Activated CD4-positive, alpha-beta T cell treated with anti-CD3 and anti-CD28 coated beads, Interleukin-2, amount 10 ng/mL, durations not matched to agents 7 days and 5 days (primary cell): ENCODE measurements at regions not wholly inside any gene's neighbourhood (a gene's known extent, or its start where the extent isn't known, plus 50 kb on each side); places are given as distances from the start of the nearest gene placed in this dataset.

ENCODE experiments used
- CTCF ChIA-PET: fragments of 350-600 bp; sonication (Branson Sonifier 250); formaldehyde crosslinking; loops from one replicate; lab custom pipeline; 2021; ENCODE audit warnings: antibody characterized with exemption; lab: Charles Lee
- POLR2A ChIA-PET: fragments of 350-600 bp; sonication (Branson Sonifier 250); formaldehyde crosslinking; loops from one replicate; lab custom pipeline; 2021; ENCODE audit warnings: antibody characterized with exemption; lab: Charles Lee
- DNase-seq: peaks from one replicate; pipeline ENCODE4 v3.0.0-alpha.2; 2020
- H3K27ac Mint-ChIP-seq: one replicate; pipeline ENCODE4 v1.8.0; 2021; ENCODE audit warnings: mild to moderate bottlenecking, moderate library complexity, mixed read lengths
- H3K27me3 Mint-ChIP-seq: one replicate; pipeline ENCODE4 v1.8.0; 2021; ENCODE audit warnings: mixed read lengths
- H3K36me3 Mint-ChIP-seq: one replicate; pipeline ENCODE4 v1.8.0; 2021; ENCODE audit warnings: low read depth, mixed read lengths
- H3K4me1 Mint-ChIP-seq: one replicate; pipeline ENCODE4 v1.8.0; 2021; ENCODE audit warnings: mixed read lengths
- H3K4me3 Mint-ChIP-seq: one replicate; pipeline ENCODE4 v1.8.0; 2021; ENCODE audit warnings: mild to moderate bottlenecking, moderate library complexity, mixed read lengths
- H3K9me3 Mint-ChIP-seq: one replicate; pipeline ENCODE4 v1.8.0; 2021; ENCODE audit warnings: mixed read lengths

DNA sequence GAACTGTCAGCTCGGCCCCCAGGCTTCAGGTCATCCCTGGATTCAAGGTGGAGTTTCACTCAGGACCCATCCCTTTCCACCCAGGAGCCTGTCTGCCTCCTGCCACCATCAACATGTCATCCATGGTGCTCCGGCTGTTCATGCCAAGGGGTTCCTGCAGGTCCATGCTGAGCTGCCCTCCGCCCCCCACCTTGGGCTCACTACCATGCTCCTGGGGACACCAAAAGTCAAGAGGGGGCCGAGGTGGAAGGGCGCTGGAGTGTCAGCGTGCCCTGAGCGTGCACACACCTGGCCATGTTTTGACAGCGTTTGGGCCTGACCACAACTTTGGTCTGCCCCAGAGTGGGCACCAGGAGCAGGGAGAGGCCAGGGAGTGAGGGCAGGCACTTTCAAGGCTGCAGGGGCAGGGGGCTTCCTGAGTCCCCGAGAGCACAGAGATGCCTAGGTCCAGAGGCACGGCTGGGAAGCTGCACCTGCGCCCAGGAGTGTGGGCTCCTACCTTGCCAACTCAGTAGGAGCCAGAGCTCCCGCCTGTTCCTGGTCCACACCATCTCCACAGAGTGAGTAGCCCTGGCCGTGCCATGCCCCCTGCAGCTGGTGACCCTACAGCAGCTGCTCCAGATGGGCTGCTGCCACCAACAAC is 639.6 kb upstream of the ZP4 start:
- Mint-ChIP-seq H3K36me3 (no peaks in the 10 kb centered on the region), H3K4me1 (no peaks in the 10 kb centered on the region), H3K4me3 (no peak overlapping the region), H3K9me3 (peaks cover 7% of the 10 kb centered on the region), H3K27ac (no peak overlapping the region), H3K27me3 (no peaks in the 10 kb centered on the region)
- DNase-seq, result no peak
- CTCF ChIA-PET, result no interaction called here
- POLR2A ChIA-PET, result no interaction called here

DNA sequence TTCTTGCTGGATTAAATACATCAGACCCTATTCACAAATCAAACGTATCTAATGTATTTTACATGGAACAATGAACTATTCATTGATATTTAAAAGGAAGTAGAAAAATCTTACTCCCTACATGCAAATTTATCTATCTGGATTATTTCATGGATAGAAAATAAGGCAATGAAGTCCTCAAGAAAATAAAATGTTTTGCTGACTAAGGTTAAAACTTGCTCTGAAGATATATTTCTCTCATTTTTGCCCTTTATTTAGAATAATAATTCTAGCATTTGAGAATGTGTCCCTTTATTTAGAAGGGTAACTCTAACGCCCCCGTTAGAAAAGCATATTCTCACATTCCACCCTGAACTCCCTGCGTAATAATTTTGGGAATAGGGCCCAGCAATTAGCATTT is 627.0 kb upstream of the ZP4 start:
- no peak overlapping the region for H3K27ac Mint-ChIP-seq
- H3K4me1 Mint-ChIP-seq, result no peaks in the 10 kb centered on the region
- H3K4me3 Mint-ChIP-seq, result no peak overlapping the region
- no peaks in the 10 kb centered on the region for H3K36me3 Mint-ChIP-seq
- no peaks in the 10 kb centered on the region for H3K27me3 Mint-ChIP-seq
- no peak for DNase-seq
- ChIA-PET CTCF (no interaction called here), POLR2A (no interaction called here)
- H3K9me3 Mint-ChIP-seq, result peaks cover 3% of the 10 kb centered on the region

DNA sequence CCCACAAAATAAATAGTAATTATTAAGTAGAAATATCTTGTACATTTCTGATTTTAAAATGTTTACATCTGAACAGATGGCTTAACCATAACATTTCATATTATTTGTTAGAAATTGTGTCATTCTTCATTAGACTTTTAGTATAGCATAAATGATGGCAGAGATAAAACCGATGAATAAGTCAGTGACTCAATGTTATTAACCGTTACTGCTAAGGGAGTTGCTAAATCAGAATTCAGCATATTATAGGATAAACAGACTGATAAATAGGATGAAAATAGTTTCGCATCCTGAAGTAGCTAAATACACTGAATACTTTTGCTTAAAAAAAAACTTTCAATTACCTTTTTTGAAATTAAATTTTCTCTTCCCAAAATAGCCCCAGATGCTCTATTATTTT is 610.6 kb upstream of the ZP4 start:
- Mint-ChIP-seq H3K27ac (no peak overlapping the region), H3K36me3 (no peaks in the 10 kb centered on the region), H3K27me3 (no peaks in the 10 kb centered on the region), H3K9me3 (no peaks in the 10 kb centered on the region), H3K4me3 (no peak overlapping the region), H3K4me1 (no peaks in the 10 kb centered on the region)
- ChIA-PET POLR2A (no interaction called here), CTCF (no interaction called here)
- no peak for DNase-seq

DNA sequence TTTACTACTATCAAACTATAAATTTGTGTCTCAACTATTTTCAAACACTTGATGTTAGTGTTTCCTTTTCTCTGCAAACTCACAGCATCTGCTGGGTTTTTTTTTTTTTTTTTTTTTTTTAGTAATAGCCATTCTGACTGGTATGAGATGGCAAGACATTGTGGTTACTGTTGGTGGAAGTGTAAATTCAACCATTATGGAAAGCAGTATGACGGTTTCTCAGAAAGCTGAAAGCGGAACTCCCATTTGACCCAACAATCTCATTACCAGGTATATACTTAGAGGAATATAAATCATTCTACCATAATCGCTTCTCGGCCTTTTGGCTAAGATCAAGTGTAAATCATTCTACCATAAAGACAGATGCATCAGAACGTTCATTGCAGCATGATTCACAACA is 608.3 kb upstream of the ZP4 start:
- Mint-ChIP-seq H3K4me3 (no peak overlapping the region), H3K4me1 (no peaks in the 10 kb centered on the region)
- CTCF ChIA-PET, result no interaction called here

DNA sequence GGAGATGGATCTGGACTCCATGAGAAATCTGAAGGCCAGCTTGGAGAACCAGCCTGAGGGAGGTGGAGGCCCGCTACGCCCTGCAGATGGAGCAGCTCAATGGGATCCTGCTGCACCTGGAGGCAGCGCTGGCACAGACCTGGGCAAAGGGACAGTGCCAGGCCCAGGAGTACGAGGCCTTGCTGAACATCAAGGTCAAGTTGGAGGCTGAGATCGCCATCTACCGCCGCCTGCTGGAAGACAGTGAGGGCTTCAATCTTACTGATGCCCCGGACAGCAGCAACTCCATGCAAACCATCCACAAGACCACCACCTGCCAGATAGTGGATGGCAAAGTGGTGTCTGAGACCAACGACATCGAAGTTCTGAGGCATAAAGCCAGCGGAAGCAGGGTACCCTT is 601.5 kb upstream of the ZP4 start:
- H3K9me3 Mint-ChIP-seq, result peaks cover 2% of the 10 kb centered on the region
- CTCF ChIA-PET, result no interaction called here
- POLR2A ChIA-PET, result no interaction called here
- H3K36me3 Mint-ChIP-seq, result no peaks in the 10 kb centered on the region
- no peak for DNase-seq
- no peak overlapping the region for H3K27ac Mint-ChIP-seq
- H3K4me3 Mint-ChIP-seq, result no peak overlapping the region
- H3K27me3 Mint-ChIP-seq, result no peaks in the 10 kb centered on the region
- H3K4me1 Mint-ChIP-seq, result no peaks in the 10 kb centered on the region

More for the DNA sequence above, 608.3 kb upstream of the ZP4 start:
- DNase-seq, result no peak
- Mint-ChIP-seq H3K27ac (no peak overlapping the region), H3K9me3 (no peaks in the 10 kb centered on the region), H3K27me3 (no peaks in the 10 kb centered on the region), H3K36me3 (no peaks in the 10 kb centered on the region)
- POLR2A ChIA-PET, result no interaction called here

DNA sequence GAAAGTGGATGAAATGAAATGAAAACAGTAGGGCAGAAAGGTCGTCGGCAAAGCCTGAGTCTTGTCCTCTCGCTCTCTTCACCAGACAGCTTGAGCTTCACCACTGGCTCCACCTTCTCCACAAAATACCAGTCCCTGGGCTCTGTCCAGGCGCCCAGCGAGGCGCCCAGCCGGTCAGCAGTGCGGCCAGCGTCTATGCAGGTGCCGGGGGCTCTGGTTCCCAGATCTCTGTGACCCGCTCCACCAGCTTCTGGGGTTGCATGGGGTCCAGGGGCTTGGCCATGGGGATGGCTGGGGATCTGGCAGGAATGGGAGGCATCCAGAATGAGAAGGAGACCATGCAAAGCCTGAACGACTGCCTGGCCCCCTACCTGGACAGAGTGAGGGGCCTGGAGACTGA is 600.5 kb upstream of the ZP4 start:
- Mint-ChIP-seq H3K36me3 (no peaks in the 10 kb centered on the region), H3K4me1 (no peaks in the 10 kb centered on the region), H3K4me3 (no peak overlapping the region), H3K9me3 (peaks cover 2% of the 10 kb centered on the region), H3K27ac (no peak overlapping the region), H3K27me3 (no peaks in the 10 kb centered on the region)
- POLR2A ChIA-PET, result no interaction called here
- no peak for DNase-seq
- CTCF ChIA-PET, result no interaction called here

DNA sequence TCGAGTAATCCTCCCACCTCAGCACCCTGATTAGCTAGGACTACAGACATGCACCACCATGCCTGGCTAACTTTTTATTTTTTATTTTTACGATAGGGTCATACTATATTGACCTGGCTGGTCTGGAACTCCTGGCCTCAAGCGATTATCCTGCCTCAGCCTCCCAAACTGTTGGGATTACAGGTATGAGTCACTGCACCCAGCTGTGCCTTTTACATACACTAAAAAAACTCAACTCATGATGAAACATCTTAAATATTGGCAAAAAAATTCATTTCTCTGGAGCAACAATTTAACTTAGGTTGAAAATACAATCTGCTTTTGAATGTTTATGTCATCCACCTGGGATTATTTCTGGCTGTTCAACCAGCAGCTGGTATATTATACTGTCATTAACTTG is 598.3 kb upstream of the ZP4 start:
- H3K36me3 Mint-ChIP-seq, result no peaks in the 10 kb centered on the region
- H3K27me3 Mint-ChIP-seq, result no peaks in the 10 kb centered on the region
- DNase-seq, result no peak
- H3K4me1 Mint-ChIP-seq, result no peaks in the 10 kb centered on the region
- H3K27ac Mint-ChIP-seq, result no peak overlapping the region
- POLR2A ChIA-PET, result no interaction called here
- H3K4me3 Mint-ChIP-seq, result no peak overlapping the region
- H3K9me3 Mint-ChIP-seq, result peaks cover 2% of the 10 kb centered on the region
- CTCF ChIA-PET, result no interaction called here

DNA sequence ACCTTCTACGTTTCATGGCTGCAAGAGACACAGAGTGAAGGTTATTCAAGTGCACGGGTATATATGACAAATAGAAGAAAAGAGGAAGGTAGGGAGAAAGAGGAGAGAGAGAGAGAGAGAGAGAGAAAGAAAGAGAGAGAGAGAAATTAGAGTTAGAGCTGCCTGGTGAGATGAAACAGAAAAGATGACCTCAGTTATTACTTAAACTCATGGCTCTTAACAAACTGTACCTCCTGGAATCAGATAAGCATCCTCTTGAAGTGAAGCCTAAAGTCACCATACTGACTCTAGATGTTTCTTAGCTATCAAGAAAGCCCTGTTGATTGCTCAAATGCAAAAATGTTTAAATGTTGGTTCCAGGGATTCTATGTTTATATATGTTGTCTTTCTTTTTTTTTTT is 597.7 kb upstream of the ZP4 start:
- Mint-ChIP-seq H3K4me1 (no peaks in the 10 kb centered on the region), H3K36me3 (no peaks in the 10 kb centered on the region), H3K27me3 (no peaks in the 10 kb centered on the region), H3K9me3 (peaks cover 2% of the 10 kb centered on the region), H3K4me3 (no peak overlapping the region), H3K27ac (no peak overlapping the region)
- CTCF ChIA-PET, result interaction anchor here (0.6 kb wide), 1 partner anchor 1319 kb away, joined by 3 read pairs; no protein-coding TSS in a partner anchor
- no peak for DNase-seq
- POLR2A ChIA-PET, result no interaction called here

DNA sequence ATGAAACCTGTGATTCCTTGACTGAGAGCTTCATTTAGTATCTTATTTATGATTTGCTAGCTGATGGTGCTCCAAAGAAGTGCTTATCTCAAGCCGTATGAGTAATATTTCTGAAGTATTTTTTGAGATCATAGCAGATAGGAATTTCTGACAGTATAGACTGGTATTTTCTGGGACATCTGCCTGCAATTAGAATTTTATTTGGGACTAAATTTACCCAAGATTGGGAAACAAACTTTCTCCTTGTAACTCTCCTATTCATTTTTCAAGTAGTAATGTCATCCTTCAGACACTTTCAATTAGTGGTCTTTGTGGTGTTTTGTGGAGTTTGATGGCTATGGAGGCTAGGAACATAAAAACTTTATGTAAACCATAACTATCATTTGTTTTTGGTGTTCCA is 597.2 kb upstream of the ZP4 start:
- Mint-ChIP-seq H3K4me3 (no peak overlapping the region), H3K36me3 (no peaks in the 10 kb centered on the region), H3K4me1 (no peaks in the 10 kb centered on the region), H3K27me3 (no peaks in the 10 kb centered on the region), H3K27ac (no peak overlapping the region), H3K9me3 (peaks cover 2% of the 10 kb centered on the region)
- CTCF ChIA-PET, result no interaction called here
- POLR2A ChIA-PET, result no interaction called here
- no peak for DNase-seq

DNA sequence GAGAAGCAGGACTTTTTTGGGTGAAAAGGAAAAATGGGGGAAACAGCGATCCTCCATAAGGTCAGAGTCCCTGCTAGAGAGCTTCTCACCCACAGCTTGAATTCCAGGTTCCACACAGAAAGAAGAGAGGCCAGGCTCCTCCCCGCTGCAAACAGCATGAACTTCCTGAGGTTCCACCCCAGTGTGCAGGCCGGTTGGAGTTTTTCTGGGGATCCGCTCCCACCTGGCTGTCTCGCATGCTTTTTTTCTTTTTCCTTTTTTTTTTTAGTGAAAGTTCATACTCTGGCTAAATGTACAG is 595.1 kb upstream of the ZP4 start:
- ChIA-PET CTCF (no interaction called here), POLR2A (no interaction called here)

DNA sequence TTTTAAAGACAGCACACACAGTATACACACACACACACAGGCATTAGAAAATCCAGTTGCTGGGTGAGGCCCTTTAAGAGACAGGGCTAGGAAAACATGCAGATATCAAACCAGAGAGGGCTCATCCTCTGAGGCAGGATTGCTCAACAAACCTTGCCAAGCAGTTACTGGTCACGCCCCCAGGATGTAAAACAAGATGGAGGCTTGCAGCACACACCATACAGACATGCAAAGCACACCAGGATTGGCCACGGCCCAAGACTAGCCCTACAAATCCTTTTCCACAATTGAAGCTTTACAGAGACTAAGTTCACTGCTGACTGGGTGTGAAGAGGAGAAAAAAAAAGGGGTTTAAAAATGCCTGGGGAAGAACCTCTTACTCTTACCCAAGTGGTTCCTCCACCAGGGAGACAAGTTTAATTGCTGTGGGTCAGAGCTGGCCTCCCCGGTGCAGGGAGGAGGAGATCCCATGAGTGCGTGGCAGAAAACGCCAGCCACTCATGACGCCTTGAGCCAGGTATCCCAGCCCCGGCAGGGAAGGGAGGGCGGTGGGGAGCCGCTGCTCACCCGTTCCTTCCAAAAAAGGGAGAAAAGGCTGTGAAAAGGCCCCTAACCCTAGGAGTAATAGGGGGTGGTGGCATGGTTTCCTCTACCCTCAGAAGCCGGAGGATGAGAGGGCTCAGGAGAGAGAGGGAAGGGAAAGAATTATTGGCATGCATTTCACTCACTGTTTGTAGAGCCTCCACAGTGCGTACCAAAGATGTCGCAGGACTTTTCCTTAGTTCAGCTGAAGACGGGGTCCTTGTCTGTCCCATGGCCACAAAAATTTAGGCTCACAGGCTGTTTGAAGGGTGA is 594.6 kb upstream of the ZP4 start:
- Mint-ChIP-seq H3K9me3 (peaks cover 2% of the 10 kb centered on the region), H3K27me3 (no peaks in the 10 kb centered on the region), H3K27ac (no peak overlapping the region), H3K4me3 (no peak overlapping the region), H3K36me3 (no peaks in the 10 kb centered on the region), H3K4me1 (no peaks in the 10 kb centered on the region)
- no peak for DNase-seq
- POLR2A ChIA-PET, result no interaction called here
- CTCF ChIA-PET, result no interaction called here

More for the DNA sequence above, 595.1 kb upstream of the ZP4 start:
- H3K27ac Mint-ChIP-seq, result no peak overlapping the region
- H3K9me3 Mint-ChIP-seq, result peaks cover 2% of the 10 kb centered on the region
- H3K4me1 Mint-ChIP-seq, result no peaks in the 10 kb centered on the region
- H3K36me3 Mint-ChIP-seq, result no peaks in the 10 kb centered on the region
- no peaks in the 10 kb centered on the region for H3K27me3 Mint-ChIP-seq
- DNase-seq, result no peak
- H3K4me3 Mint-ChIP-seq, result no peak overlapping the region

DNA sequence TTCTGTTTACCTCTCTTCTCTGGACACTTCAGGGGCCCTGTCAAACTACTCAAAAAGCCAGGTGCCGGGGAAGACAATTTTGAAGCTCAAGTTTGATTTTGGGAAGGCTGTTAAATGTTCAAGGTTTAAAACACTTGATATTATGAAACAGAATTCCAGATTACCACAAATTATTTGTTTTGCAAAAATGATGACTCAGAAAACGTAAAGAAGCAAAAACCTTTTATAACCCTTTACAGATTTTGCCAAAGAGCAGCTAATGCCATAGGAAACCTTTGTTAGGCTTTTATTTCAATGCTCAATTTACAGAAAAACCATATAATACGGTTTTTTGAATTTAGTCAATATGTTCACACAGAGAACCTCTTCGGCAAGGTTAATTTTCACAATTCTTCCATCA is 593.4 kb upstream of the ZP4 start:
- H3K9me3 Mint-ChIP-seq, result no peaks in the 10 kb centered on the region
- H3K36me3 Mint-ChIP-seq, result no peaks in the 10 kb centered on the region
- no peaks in the 10 kb centered on the region for H3K27me3 Mint-ChIP-seq
- no peak for DNase-seq
- H3K4me3 Mint-ChIP-seq, result no peak overlapping the region
- CTCF ChIA-PET, result no interaction called here
- no peak overlapping the region for H3K27ac Mint-ChIP-seq
- no peaks in the 10 kb centered on the region for H3K4me1 Mint-ChIP-seq
- POLR2A ChIA-PET, result no interaction called here

DNA sequence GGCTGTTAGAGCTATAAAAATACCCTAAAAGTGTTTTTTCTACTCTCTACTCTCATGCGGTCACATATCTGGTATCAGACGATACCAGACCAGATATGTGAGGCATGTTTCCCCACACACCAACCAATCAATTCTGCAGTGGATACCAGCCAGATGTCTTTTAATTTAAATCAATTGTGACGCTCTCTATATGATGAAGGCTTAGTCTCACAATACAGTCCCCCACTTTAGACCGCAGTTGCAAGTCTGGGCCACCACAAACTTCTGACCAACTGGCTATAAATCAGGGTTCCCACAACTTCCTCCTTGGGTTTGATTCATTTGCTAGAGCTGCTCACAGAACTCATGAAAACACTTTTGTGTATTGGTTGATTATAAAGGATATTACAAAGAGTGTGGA is 586.1 kb upstream of the ZP4 start:
- Mint-ChIP-seq H3K4me1 (no peaks in the 10 kb centered on the region), H3K27ac (no peak overlapping the region), H3K9me3 (peaks cover 2% of the 10 kb centered on the region), H3K36me3 (no peaks in the 10 kb centered on the region), H3K27me3 (no peaks in the 10 kb centered on the region), H3K4me3 (no peak overlapping the region)
- ChIA-PET CTCF (no interaction called here), POLR2A (no interaction called here)
- DNase-seq, result no peak

DNA sequence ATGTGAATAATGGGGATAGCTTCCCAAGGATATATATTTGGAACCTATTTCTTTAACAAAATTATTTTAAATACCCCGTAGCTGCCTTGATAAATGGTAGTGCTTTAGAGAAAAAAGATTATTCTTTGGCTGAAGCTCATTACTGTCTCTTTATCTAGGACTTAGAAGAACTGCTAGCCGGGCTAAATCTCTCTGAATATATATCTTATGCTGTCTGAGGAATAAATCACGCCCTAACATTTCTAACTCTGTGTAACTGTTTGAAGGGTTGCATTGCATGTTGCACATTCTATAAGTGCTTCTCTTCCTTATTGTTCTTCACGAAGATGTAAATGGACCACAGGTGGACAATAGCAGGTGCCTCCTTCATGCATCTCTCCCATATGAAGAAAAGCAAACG is 585.0 kb upstream of the ZP4 start:
- POLR2A ChIA-PET, result no interaction called here
- Mint-ChIP-seq H3K9me3 (peaks cover 2% of the 10 kb centered on the region), H3K36me3 (no peaks in the 10 kb centered on the region), H3K27ac (no peak overlapping the region), H3K4me3 (no peak overlapping the region), H3K4me1 (no peaks in the 10 kb centered on the region), H3K27me3 (no peaks in the 10 kb centered on the region)
- no peak for DNase-seq
- CTCF ChIA-PET, result no interaction called here
